ENCODE measurements at regions not wholly inside any gene's neighbourhood (a gene's known extent, or its start where the extent isn't known, plus 50 kb on each side); places are given as distances from the start of the nearest gene placed in this dataset.
"Not testable (repeated sequence)": the region's sequence is repeated elsewhere in the genome, so short reads cannot be mapped to it uniquely, and the experiment has no call there.

GRCh38 chr4:126961661-126962060 lies 671.1 kb upstream of the INTU start:
- no peak for DNase-seq

GRCh38 chr4:126965877-126966276 lies 666.9 kb upstream of the INTU start:
- DNase-seq: no peak

- no peak for DNase-seq
Observed at GRCh38 chr4:126969360-126970235, 663.2 kb upstream of the INTU start.

GRCh38 chr4:126973201-126973600 lies 659.6 kb upstream of the INTU start:
- no peak for DNase-seq

- DNase-seq: no peak
Observed at GRCh38 chr4:126976850-126977632, 655.7 kb upstream of the INTU start.

DNA sequence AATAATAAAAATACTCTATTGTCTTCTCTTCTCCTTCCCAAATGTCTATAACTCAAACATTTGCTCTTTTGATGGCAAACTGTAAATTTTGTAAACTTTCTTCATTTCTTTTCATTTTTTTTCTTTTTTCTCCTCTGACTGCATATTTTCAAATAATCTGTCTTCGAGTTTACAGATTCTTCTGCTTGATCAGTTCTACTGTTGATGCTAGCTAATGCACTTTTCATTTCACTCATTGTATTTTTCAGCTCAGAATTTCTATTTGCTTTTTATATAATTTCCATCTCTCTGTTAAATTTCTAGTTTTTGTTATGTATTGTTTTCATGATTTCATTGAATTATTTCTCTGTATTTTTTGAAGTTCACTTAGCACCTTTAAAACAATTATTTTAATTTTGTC lies 646.8 kb upstream of the INTU start:
- no peak for DNase-seq

- DNase-seq: no peak
Observed at GRCh38 chr4:126986828-126987227, 645.9 kb upstream of the INTU start.

DNA sequence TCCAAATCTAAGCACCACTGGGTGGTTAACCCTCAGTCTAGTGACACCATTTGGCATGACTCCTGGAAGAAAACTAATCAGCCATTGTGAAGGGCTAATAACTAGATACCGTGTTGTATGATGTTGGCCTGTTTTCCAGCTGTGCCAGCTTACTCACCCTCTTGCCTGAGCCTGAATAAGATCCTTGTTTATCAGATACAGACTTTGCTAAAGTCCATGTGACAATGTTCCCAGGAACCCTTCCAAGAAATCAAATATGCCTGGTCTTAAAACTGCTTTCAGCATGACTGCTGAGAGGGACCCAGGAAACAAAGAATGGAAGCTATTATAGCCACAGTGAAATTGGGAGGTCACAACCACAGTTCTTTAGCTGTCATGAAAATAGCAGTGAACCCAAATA lies 640.8 kb upstream of the INTU start:
- DNase-seq: no peak

- DNase-seq: no peak
Observed at GRCh38 chr4:126992910-126993309, 639.8 kb upstream of the INTU start.

DNA sequence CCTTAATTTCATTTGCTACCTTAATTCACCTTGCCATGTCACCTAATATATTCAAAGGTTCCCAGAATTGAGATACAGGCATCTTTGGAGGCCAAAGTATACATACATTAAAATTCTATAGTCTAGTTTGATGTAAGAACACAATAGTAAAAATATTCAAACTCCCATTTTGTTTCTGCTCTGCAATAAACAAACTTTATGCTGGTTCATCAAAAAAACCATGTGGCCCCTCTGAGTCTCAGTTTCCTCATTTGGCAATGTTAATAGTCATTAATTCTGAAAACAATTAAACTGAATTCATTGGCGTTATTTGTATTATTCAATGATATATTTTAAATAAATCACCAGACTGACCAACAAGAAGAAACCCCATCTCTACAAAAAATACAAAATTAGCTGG lies 639.4 kb upstream of the INTU start:
- DNase-seq: no peak

DNA sequence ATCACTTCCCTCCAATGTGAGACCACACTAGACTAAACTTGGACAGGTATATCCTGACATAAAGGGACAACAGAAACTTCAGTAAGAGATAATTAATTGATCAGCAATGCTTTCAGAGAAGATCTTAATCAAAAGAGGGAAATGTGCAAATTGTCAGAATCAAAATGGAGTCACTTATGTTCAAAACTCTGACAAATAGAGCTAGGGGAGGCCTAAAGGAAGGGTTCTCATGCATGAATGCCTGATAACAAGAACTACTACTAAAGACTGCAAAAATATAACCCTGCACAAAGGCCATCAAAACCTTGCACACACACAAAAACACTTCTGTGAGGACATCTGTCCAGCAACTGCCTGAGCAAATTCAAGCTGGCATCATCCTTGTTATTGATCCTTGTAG lies 637.5 kb upstream of the INTU start:
- no peak for DNase-seq

- DNase-seq: no peak
Observed at GRCh38 chr4:127000110-127000509, 632.6 kb upstream of the INTU start.

GRCh38 chr4:127000846-127001245 lies 631.9 kb upstream of the INTU start:
- no peak for DNase-seq

GRCh38 chr4:127001933-127002332 lies 630.8 kb upstream of the INTU start:
- DNase-seq: no peak

- DNase-seq: no peak
Observed at GRCh38 chr4:127006446-127006877, 626.3 kb upstream of the INTU start.

- no peak for DNase-seq
Observed at GRCh38 chr4:127007305-127007704, 625.5 kb upstream of the INTU start.

DNA sequence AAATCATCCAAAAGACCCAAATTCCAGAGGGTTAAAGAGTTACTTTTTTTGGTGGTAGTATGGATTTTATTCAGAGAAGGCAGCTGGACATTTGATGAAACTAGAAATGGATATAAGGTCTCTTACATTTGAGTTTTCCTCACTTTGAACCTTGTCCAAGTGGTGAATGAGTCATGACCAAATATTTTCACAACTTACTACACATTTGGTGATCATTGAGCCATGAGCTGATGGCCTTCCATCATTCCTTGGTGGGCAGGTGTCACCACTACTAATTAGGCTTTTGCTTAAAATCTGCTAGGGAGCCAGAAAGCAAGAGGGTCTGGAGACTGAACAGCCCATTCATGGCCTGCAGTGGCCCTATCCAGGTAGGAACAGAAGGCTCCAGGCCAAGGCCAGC lies 620.2 kb upstream of the INTU start:
- DNase-seq: no peak

GRCh38 chr4:127015667-127016117 lies 617.1 kb upstream of the INTU start:
- DNase-seq: peak; percentile 56 to 63

GRCh38 chr4:127018381-127018780 lies 614.4 kb upstream of the INTU start:
- no peak for DNase-seq

DNA sequence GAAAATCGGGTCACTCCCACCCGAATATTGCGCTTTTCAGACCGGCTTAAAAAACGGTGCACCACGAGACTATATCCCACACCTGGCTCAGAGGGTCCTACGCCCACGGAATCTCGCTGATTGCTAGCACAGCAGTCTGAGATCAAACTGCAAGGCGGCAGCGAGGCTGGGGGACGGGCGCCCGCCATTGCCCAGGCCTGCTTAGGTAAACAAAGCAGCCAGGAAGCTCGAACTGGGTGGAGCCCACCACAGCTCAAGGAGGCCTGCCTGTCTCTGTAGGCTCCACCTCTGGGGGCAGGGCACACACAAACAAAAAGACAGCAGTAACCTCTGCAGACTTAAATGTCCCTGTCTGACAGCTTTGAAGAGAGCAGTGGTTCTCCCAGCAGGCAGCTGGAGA lies 611.9 kb upstream of the INTU start:
- not testable (repeated sequence) for DNase-seq

DNA sequence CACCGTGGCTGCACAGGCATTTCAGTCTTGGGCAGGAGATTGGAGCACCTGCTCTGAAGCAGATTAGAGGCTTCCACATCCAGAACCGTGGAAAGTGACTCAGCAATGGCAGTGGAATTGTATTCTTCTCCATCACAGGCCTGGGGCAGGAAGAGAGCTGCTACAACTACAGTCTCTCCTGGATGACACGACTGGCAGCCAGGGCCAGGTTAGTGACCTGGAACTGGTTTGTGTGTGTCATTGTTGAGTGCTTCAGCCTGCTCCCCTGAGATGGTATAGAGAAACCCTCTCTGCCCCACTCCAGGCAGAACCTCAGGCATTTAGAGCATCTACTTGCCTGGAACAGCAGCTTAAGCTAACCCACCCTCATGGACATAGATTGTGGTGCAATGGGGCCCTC lies 596.5 kb upstream of the INTU start:
- DNase-seq: no peak

DNA sequence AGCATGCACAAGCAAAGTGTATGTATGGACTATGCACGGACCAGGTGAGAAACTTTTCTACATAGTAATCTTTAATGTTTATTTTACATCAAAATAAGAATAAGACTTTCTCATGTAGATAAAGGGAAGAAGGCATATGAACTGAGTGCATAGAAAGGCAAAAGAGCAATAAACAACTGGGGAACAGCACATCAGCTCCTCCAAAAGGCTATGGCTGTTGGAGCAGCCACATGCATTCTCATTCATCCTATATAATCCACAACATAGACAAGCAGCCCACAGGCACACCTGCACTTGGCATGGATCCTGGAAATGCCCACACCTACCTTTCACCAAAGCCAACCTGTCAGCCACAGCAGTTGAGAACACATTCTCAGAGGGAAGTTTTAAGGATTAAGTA lies 586.9 kb upstream of the INTU start:
- no peak for DNase-seq

DNA sequence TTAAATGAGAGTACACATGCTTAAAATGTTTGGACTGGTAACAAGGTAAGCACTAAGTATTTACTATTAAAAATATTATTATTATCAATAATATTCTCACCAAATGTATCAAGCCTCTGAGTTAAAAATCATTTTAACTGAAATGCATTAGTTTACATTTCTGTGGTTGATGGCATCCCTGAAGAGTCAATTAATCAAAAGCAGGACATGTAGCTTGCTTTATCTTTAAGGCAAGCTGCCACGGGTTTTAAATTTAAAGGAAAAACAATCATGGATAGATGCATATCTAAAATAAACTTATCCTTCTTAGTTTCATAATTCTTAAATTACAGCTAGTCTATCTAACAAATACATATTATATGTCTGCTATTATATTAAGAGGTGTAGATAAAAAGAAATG lies 584.8 kb upstream of the INTU start:
- DNase-seq: no peak

GRCh38 chr4:127048376-127049044 lies 584.2 kb upstream of the INTU start:
- DNase-seq: no peak

Measured in Kasumi-1 (cell line).